ENCODE measurements at regions not wholly inside any gene's neighbourhood (a gene's known extent, or its start where the extent isn't known, plus 50 kb on each side); places are given as distances from the start of the nearest gene placed in this dataset.
"Not testable (repeated sequence)": the region's sequence is repeated elsewhere in the genome, so short reads cannot be mapped to it uniquely, and the experiment has no call there.

- BruUV-seq (replicated peaks) = no TSS peak
These were observed 266.3 kb upstream of the EPHA6 start for GRCh38 chr3:96548073-96548472.

GRCh38 chr3:96576935-96577334 lies 237.5 kb upstream of the EPHA6 start:
- no peak for TF ChIP-seq CTCF (IDR thresholded peaks at IDR 0.05; ENCODE audit: unreplicated experiment)
- no peak for DNase-seq (ENCODE audit: unreplicated experiment)
- CTCF ChIA-PET = no interaction called here
- Mint-ChIP-seq H3K4me1 (ENCODE audit: insufficient read depth, unreplicated experiment) (no peaks in the 10 kb centered on the region), H3K27ac (ENCODE audit: low read depth, unreplicated experiment) (no peak overlapping the region), H3K36me3 (ENCODE audit: insufficient read depth, unreplicated experiment) (no peaks in the 10 kb centered on the region), H3K9me3 (ENCODE audit: unreplicated experiment) (peaks cover 26% of the 10 kb centered on the region), H3K4me3 (ENCODE audit: unreplicated experiment) (no peak overlapping the region), H3K27me3 (ENCODE audit: insufficient read depth, unreplicated experiment) (no peaks in the 10 kb centered on the region)
- intact Hi-C loops (cut with micrococcal nuclease) = no loop called here
- no TSS peak for BruUV-seq (replicated peaks)
- POLR2A ChIA-PET = no interaction called here

More at GRCh38 chr3:96548073-96548472, 266.3 kb upstream of the EPHA6 start:
- Mint-ChIP-seq H3K27me3 (ENCODE audit: insufficient read depth, unreplicated experiment) (no peaks in the 10 kb centered on the region), H3K36me3 (ENCODE audit: insufficient read depth, unreplicated experiment) (no peaks in the 10 kb centered on the region), H3K4me1 (ENCODE audit: insufficient read depth, unreplicated experiment) (no peaks in the 10 kb centered on the region), H3K9me3 (ENCODE audit: unreplicated experiment) (peaks cover 13% of the 10 kb centered on the region), H3K27ac (ENCODE audit: low read depth, unreplicated experiment) (no peak overlapping the region), H3K4me3 (ENCODE audit: unreplicated experiment) (no peak overlapping the region)
- POLR2A ChIA-PET = no interaction called here
- intact Hi-C loops (cut with micrococcal nuclease) = no loop called here
- TF ChIP-seq CTCF (IDR thresholded peaks at IDR 0.05; ENCODE audit: unreplicated experiment) = no peak
- CTCF ChIA-PET = interaction anchor here (0.6 kb wide), 1 partner anchor 672 kb away, joined by 4 read pairs; no protein-coding TSS in a partner anchor
- no peak for DNase-seq (ENCODE audit: unreplicated experiment)

GRCh38 chr3:96584066-96584465 lies 230.3 kb upstream of the EPHA6 start:
- Mint-ChIP-seq H3K4me3 (ENCODE audit: unreplicated experiment) (no peak overlapping the region), H3K27me3 (ENCODE audit: insufficient read depth, unreplicated experiment) (no peaks in the 10 kb centered on the region), H3K9me3 (ENCODE audit: unreplicated experiment) (peaks cover 14% of the 10 kb centered on the region), H3K4me1 (ENCODE audit: insufficient read depth, unreplicated experiment) (no peaks in the 10 kb centered on the region), H3K27ac (ENCODE audit: low read depth, unreplicated experiment) (no peak overlapping the region), H3K36me3 (ENCODE audit: insufficient read depth, unreplicated experiment) (no peaks in the 10 kb centered on the region)
- POLR2A ChIA-PET = interaction anchor here (0.6 kb wide), 1 partner anchor 217 kb away, joined by 3 read pairs; no protein-coding TSS in a partner anchor
- intact Hi-C loops (cut with micrococcal nuclease) = no loop called here
- no peak for TF ChIP-seq CTCF (IDR thresholded peaks at IDR 0.05; ENCODE audit: unreplicated experiment)
- CTCF ChIA-PET = no interaction called here
- no TSS peak for BruUV-seq (replicated peaks)
- no peak for DNase-seq (ENCODE audit: unreplicated experiment)

GRCh38 chr3:96606865-96607264 lies 207.5 kb upstream of the EPHA6 start:
- H3K9me3 Mint-ChIP-seq (ENCODE audit: unreplicated experiment); H3K4me1 Mint-ChIP-seq (ENCODE audit: insufficient read depth, unreplicated experiment); POLR2A ChIA-PET; H3K27ac Mint-ChIP-seq (ENCODE audit: low read depth, unreplicated experiment); H3K36me3 Mint-ChIP-seq (ENCODE audit: insufficient read depth, unreplicated experiment); BruUV-seq (replicated peaks); H3K27me3 Mint-ChIP-seq (ENCODE audit: insufficient read depth, unreplicated experiment); DNase-seq (ENCODE audit: unreplicated experiment); H3K4me3 Mint-ChIP-seq (ENCODE audit: unreplicated experiment); intact Hi-C loops (cut with micrococcal nuclease): not testable (repeated sequence)
- CTCF ChIA-PET = interaction anchor here (0.6 kb wide), 1 partner anchor 1548 kb away, joined by 3 read pairs; no protein-coding TSS in a partner anchor

- intact Hi-C loops (cut with micrococcal nuclease) = no loop called here
- Mint-ChIP-seq H3K4me1 (ENCODE audit: insufficient read depth, unreplicated experiment) (no peaks in the 10 kb centered on the region), H3K27ac (ENCODE audit: low read depth, unreplicated experiment) (no peak overlapping the region), H3K9me3 (ENCODE audit: unreplicated experiment) (no peaks in the 10 kb centered on the region), H3K36me3 (ENCODE audit: insufficient read depth, unreplicated experiment) (no peaks in the 10 kb centered on the region), H3K27me3 (ENCODE audit: insufficient read depth, unreplicated experiment) (no peaks in the 10 kb centered on the region), H3K4me3 (ENCODE audit: unreplicated experiment) (no peak overlapping the region)
- TF ChIP-seq CTCF (IDR thresholded peaks at IDR 0.05; ENCODE audit: unreplicated experiment) = no peak
- ChIA-PET POLR2A (no interaction called here), CTCF (no interaction called here)
- no TSS peak for BruUV-seq (replicated peaks)
- DNase-seq (ENCODE audit: unreplicated experiment) = no peak
These were observed 194.9 kb upstream of the EPHA6 start for GRCh38 chr3:96619475-96619874.
